K562 (cell line): ENCODE measurements at regions not wholly inside any gene's neighbourhood (a gene's known extent, or its start where the extent isn't known, plus 50 kb on each side); places are given as distances from the start of the nearest gene placed in this dataset.

Experiments
- ATF1 ChIP-seq, 2 experiments: fragments of 450-650 bp in 1 of 2; IDR thresholded peaks; 2 replicates each; pipeline ENCODE4 v1.6.1; 2016; ENCODE audit warnings: missing compliant biosample characterization in 1 of 2, missing genetic modification characterization in 1 of 2
- CBX5 ChIP-seq: IDR thresholded peaks from 2 replicates; pipeline ENCODE4 v1.6.1; 2014; ENCODE audit warnings: low read depth, borderline replicate concordance
- CHD2 ChIP-seq: IDR thresholded peaks from 2 replicates; pipeline ENCODE4 v1.6.1; 2011; ENCODE audit warnings: low read depth, low read length
- CTCFL ChIP-seq: IDR thresholded peaks from 2 replicates; pipeline ENCODE4 v1.6.1; 2011; ENCODE audit warnings: borderline replicate concordance, low read depth, mild to moderate bottlenecking, moderate library complexity, low read length; ENCODE audit not compliant: insufficient read depth, poor library complexity, severe bottlenecking
- GATAD2A ChIP-seq: fragments of 450-650 bp; IDR thresholded peaks from 2 replicates; pipeline ENCODE4 v1.6.1; 2017
- KDM1A ChIP-seq, 2 experiments: fragments of 450-650 bp; IDR thresholded peaks; 2 replicates each; pipeline ENCODE4 v1.6.1; 2016; ENCODE audit warnings: mild to moderate bottlenecking in 2 of 2
- MAZ ChIP-seq, 2 experiments: fragments of 450-650 bp in 1 of 2; sonication (generic) in 1 of 2; formaldehyde crosslinking; IDR thresholded peaks in 1 of 2; conservative IDR thresholded peaks in 1 of 2; 2 replicates each; pipeline versions ENCODE4 v1.4.0 to v1.5.0; 2020; ENCODE audit warnings: mild to moderate bottlenecking in 1 of 2, missing genetic modification reagents in 1 of 2
- NFE2 ChIP-seq: IDR thresholded peaks from 2 replicates; pipeline ENCODE4 v1.6.1; 2014; ENCODE audit warnings: antibody characterized with exemption, low read depth
- POLR2AphosphoS2 ChIP-seq: IDR thresholded peaks from 2 replicates; pipeline ENCODE4 v1.6.1; 2012; ENCODE audit warnings: low read length, improper control_type of control experiment
- RB1 ChIP-seq: fragments of 450-650 bp; IDR thresholded peaks from 2 replicates; pipeline ENCODE4 v1.6.1; 2017; ENCODE audit warnings: low read depth, mild to moderate bottlenecking
- RBBP5 ChIP-seq: fragments of 200-600 bp; sonication (generic); IDR thresholded peaks from 2 replicates; pipeline ENCODE4 v1.6.1; 2012; ENCODE audit warnings: borderline replicate concordance, mild to moderate bottlenecking, low read length, control low read depth, inconsistent platforms; ENCODE audit not compliant: insufficient read depth, poor library complexity, severe bottlenecking
- ZC3H11A ChIP-seq: IDR thresholded peaks from 2 replicates; pipeline ENCODE4 v1.6.1; 2012; ENCODE audit warnings: low read depth, low read length, improper control_type of control experiment
- ZMIZ1 ChIP-seq, 2 experiments: fragments of 150-350 bp in 1 of 2; IDR thresholded peaks; 2 replicates each; pipeline ENCODE4 v1.6.1; 2012 to 2016; ENCODE audit warnings: low read depth in 2 of 2, low read length in 2 of 2, mild to moderate bottlenecking in 1 of 2, moderate library complexity in 1 of 2
- ZNF24 ChIP-seq: fragments of 450-650 bp; IDR thresholded peaks from 2 replicates; pipeline ENCODE4 v1.6.1; 2016
- ZNF444 ChIP-seq: fragments of 250-450 bp; sonication (Bioruptor Pico); IDR thresholded peaks from 2 replicates; pipeline ENCODE4 v1.4.0; 2020; ENCODE audit warnings: mild to moderate bottlenecking, moderate library complexity
- ZNF644 ChIP-seq: fragments of 200-800 bp; sonication (Bioruptor generic); IDR thresholded peaks from 2 replicates; pipeline ENCODE4 v1.6.1; 2016; ENCODE audit warnings: low read depth, missing genetic modification characterization, missing compliant biosample characterization
- ZNF75A ChIP-seq: fragments of 450-650 bp; formaldehyde crosslinking; IDR thresholded peaks from 2 replicates; pipeline ENCODE4 v1.4.0; 2020; ENCODE audit warnings: mild to moderate bottlenecking
- TF ChIP-seq, protein P1 (sequence below): sonication (generic); formaldehyde crosslinking; IDR thresholded peaks from 2 replicates; pipeline ENCODE4 v1.8.0; 2022; ENCODE audit warnings: mild to moderate bottlenecking, missing genetic modification reagents
- TF ChIP-seq, protein P2 (sequence below): IDR thresholded peaks from 2 replicates; pipeline ENCODE4 v1.6.1; 2016; ENCODE audit warnings: missing genetic modification characterization, missing compliant biosample characterization

- TF ChIP-seq CTCFL (peak; percentile 10), CBX5 (peak; percentile 7; the same call in 1 of the 2 replicates), MAZ (CRISPR knock-in tag; conservative IDR thresholded peaks at IDR 0.05 in 1 of 2, IDR thresholded peaks at IDR 0.05 in 1 of 2) (peak; percentile 63 to 88; a peak in 3 of 4 replicates), ZNF644 (0 out of 2 replicates have a peak, but pooled peaks have one; percentile 64), RBBP5 (peak; percentile 25), POLR2AphosphoS2 (no peak), ZNF75A (CRISPR knock-in tag) (0 out of 2 replicates have a peak, but pooled peaks have one; percentile 40), ZMIZ1 (IDR thresholded peaks at IDR 0.05; ENCODE audit: low read depth in 2 of 2, low read length in 2 of 2) (peak in 1 of 2 experiments; percentile 13; a peak in 1 of 4 replicates), CHD2 (peak; percentile 22; the same call in 1 of the 2 replicates), NFE2 (no peak), KDM1A (IDR thresholded peaks at IDR 0.05) (peak; percentile 19 to 45; a peak in 1 of 4 replicates), ATF1 (CRISPR knock-in tag; IDR thresholded peaks at IDR 0.05) (no peak), ATF1 (tag; IDR thresholded peaks at IDR 0.05) (peak; percentile 76), GATAD2A (peak; percentile 77; the same call in 1 of the 2 replicates), ZNF24 (peak; percentile 64), RB1 (peak; percentile 98; the same call in 1 of the 2 replicates), ZNF444 (CRISPR knock-in tag) (no peak), ZC3H11A (no peak)
- TF ChIP-seq, protein P1, sequence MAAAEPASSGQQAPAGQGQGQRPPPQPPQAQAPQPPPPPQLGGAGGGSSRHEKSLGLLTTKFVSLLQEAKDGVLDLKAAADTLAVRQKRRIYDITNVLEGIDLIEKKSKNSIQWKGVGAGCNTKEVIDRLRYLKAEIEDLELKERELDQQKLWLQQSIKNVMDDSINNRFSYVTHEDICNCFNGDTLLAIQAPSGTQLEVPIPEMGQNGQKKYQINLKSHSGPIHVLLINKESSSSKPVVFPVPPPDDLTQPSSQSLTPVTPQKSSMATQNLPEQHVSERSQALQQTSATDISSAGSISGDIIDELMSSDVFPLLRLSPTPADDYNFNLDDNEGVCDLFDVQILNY (CRISPR knock-in tag) = no peak
- TF ChIP-seq, protein P2, sequence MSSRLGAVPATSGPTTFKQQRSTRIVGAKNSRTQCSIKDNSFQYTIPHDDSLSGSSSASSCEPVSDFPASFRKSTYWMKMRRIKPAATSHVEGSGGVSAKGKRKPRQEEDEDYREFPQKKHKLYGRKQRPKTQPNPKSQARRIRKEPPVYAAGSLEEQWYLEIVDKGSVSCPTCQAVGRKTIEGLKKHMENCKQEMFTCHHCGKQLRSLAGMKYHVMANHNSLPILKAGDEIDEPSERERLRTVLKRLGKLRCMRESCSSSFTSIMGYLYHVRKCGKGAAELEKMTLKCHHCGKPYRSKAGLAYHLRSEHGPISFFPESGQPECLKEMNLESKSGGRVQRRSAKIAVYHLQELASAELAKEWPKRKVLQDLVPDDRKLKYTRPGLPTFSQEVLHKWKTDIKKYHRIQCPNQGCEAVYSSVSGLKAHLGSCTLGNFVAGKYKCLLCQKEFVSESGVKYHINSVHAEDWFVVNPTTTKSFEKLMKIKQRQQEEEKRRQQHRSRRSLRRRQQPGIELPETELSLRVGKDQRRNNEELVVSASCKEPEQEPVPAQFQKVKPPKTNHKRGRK (tag) = no peak
Measured at GRCh38 chr6:14210663-14211561, 93.3 kb downstream of the CD83 start (continued).
